Endodermal cell (in vitro differentiated cells): ENCODE measurements at regions not wholly inside any gene's neighbourhood (a gene's known extent, or its start where the extent isn't known, plus 50 kb on each side); places are given as distances from the start of the nearest gene placed in this dataset.

Source experiments
- DNase-seq: peaks from one replicate; pipeline ENCODE4 v3.0.0-alpha.2; 2017
- H3K27ac ChIP-seq: 2 replicates; pipeline ENCODE4 v1.5.1; 2013; ENCODE audit warnings: mild to moderate bottlenecking, low read depth, low read length, moderate library complexity
- H3K27me3 ChIP-seq: 2 replicates; pipeline ENCODE4 v1.6.1; 2013; ENCODE audit warnings: mild to moderate bottlenecking, low read length, moderate library complexity; ENCODE audit not compliant: insufficient read depth, control insufficient read depth, poor library complexity, severe bottlenecking
- H3K36me3 ChIP-seq: 2 replicates; pipeline ENCODE4 v1.7.0; 2013; ENCODE audit warnings: mild to moderate bottlenecking, low read length, moderate library complexity; ENCODE audit not compliant: control insufficient read depth, insufficient read depth
- H3K4me1 ChIP-seq: one replicate; pipeline ENCODE4 v1.7.0; 2013; ENCODE audit warnings: low read length; ENCODE audit not compliant: control insufficient read depth, insufficient read depth
- H3K4me3 ChIP-seq: 2 replicates; pipeline ENCODE4 v1.5.1; 2013; ENCODE audit warnings: mild to moderate bottlenecking, low read length, moderate library complexity
- H3K9ac ChIP-seq: 2 replicates; pipeline ENCODE4 v1.6.1; 2013; ENCODE audit warnings: mild to moderate bottlenecking, low read length, moderate library complexity; ENCODE audit not compliant: poor library complexity, severe bottlenecking; ENCODE audit errors: extremely low read depth
- H3K9me3 ChIP-seq: 2 replicates; pipeline ENCODE4 v1.6.1; 2013; ENCODE audit warnings: mild to moderate bottlenecking, low read length, moderate library complexity; ENCODE audit not compliant: control insufficient read depth
- H3K27ac Mint-ChIP-seq: 2 replicates; pipeline ENCODE4 v1.8.0; 2020; ENCODE audit warnings: mixed read lengths
- H3K27me3 Mint-ChIP-seq: 2 replicates; pipeline ENCODE4 v1.8.0; 2021; ENCODE audit warnings: mild to moderate bottlenecking, mixed read lengths; ENCODE audit not compliant: insufficient read depth
- H3K36me3 Mint-ChIP-seq: 2 replicates; pipeline ENCODE4 v1.8.0; 2020; ENCODE audit warnings: low read depth, mixed read lengths
- H3K4me1 Mint-ChIP-seq: 2 replicates; pipeline ENCODE4 v1.8.0; 2020; ENCODE audit warnings: mixed read lengths
- H3K4me3 Mint-ChIP-seq: 2 replicates; pipeline ENCODE4 v1.8.0; 2020; ENCODE audit warnings: mild to moderate bottlenecking, moderate library complexity, mixed read lengths
- H3K9me3 Mint-ChIP-seq: 2 replicates; pipeline ENCODE4 v1.8.0; 2020; ENCODE audit warnings: mild to moderate bottlenecking, mixed read lengths
- CTCF ChIP-seq: fragments of 200-600 bp; sonication (generic); conservative IDR thresholded peaks from 2 replicates; pipeline ENCODE4 v1.5.0; 2021; ENCODE audit warnings: antibody characterized with exemption, mild to moderate bottlenecking
- WGBS, 2 experiments: methylation state at CpG; one replicate each; pipeline versions ENCODE4 v1.1.5 to v1.1.7; 2013; ENCODE audit warnings: missing lambda C conversion rate in 2 of 2, mixed read lengths in 1 of 2; ENCODE audit not compliant: insufficient coverage in 1 of 2, insufficient read length in 1 of 2; 5-methylcytosine and 5-hydroxymethylcytosine counted together

- H3K4me1 ChIP-seq: peaks cover 5% of the 10 kb centered on the region
- no peak overlapping the region for H3K27ac ChIP-seq
- no peaks in the 10 kb centered on the region for H3K36me3 Mint-ChIP-seq
- H3K27me3 ChIP-seq: no peaks in the 10 kb centered on the region
- H3K9ac ChIP-seq: no peak overlapping the region
- peaks cover 8% of the 10 kb centered on the region for H3K4me1 Mint-ChIP-seq
- H3K36me3 ChIP-seq: no peaks in the 10 kb centered on the region
- peaks cover 12% of the 10 kb centered on the region for H3K27me3 Mint-ChIP-seq
- no peaks in the 10 kb centered on the region for H3K9me3 Mint-ChIP-seq
- H3K4me3 Mint-ChIP-seq: no peak overlapping the region
- no peaks in the 10 kb centered on the region for H3K9me3 ChIP-seq
- H3K27ac Mint-ChIP-seq: no peak overlapping the region
- TF ChIP-seq CTCF: peak; percentile 74
- H3K4me3 ChIP-seq: no peak overlapping the region
- 57 to 63% methylated on average over 2 of the region's 2 CpGs for WGBS, 2 experiments
- DNase-seq: no peak
These were observed 431.6 kb upstream of the NFE2L3 start for GRCh38 chr7:25720427-25720826.

- no peaks in the 10 kb centered on the region for H3K9me3 Mint-ChIP-seq
- Histone ChIP-seq H3K4me1 (peaks cover 18% of the 10 kb centered on the region), H3K27me3 (no peaks in the 10 kb centered on the region), H3K4me3 (no peak overlapping the region), H3K9ac (no peak overlapping the region), H3K36me3 (no peaks in the 10 kb centered on the region), H3K27ac (no peak overlapping the region), H3K9me3 (no peaks in the 10 kb centered on the region)
- 56% methylated on average over 1 of the region's 1 CpG; no CpG with 5 or more reads in 1 of the 2 experiments for WGBS, 2 experiments
- DNase-seq: no peak
- H3K27ac Mint-ChIP-seq: no peak overlapping the region
- no peak overlapping the region for H3K4me3 Mint-ChIP-seq
- no peaks in the 10 kb centered on the region for H3K36me3 Mint-ChIP-seq
- TF ChIP-seq CTCF: no peak
- peaks cover 12% of the 10 kb centered on the region for H3K27me3 Mint-ChIP-seq
- H3K4me1 Mint-ChIP-seq: peaks cover 26% of the 10 kb centered on the region
These were observed 429.1 kb upstream of the NFE2L3 start for GRCh38 chr7:25722856-25723255.

- H3K36me3 Mint-ChIP-seq: no peaks in the 10 kb centered on the region
- Histone ChIP-seq H3K4me1 (peaks cover 18% of the 10 kb centered on the region), H3K9ac (no peak overlapping the region), H3K4me3 (no peak overlapping the region), H3K27ac (peak overlapping the region; percentile 62), H3K36me3 (no peaks in the 10 kb centered on the region), H3K27me3 (no peaks in the 10 kb centered on the region), H3K9me3 (no peaks in the 10 kb centered on the region)
- peaks cover 26% of the 10 kb centered on the region for H3K4me1 Mint-ChIP-seq
- no peaks in the 10 kb centered on the region for H3K9me3 Mint-ChIP-seq
- TF ChIP-seq CTCF: no peak
- H3K27ac Mint-ChIP-seq: no peak overlapping the region
- H3K4me3 Mint-ChIP-seq: no peak overlapping the region
- H3K27me3 Mint-ChIP-seq: peaks cover 5% of the 10 kb centered on the region
- 92 to 94% methylated on average over 2 of the region's 2 CpGs for WGBS, 2 experiments
- no peak for DNase-seq
These were observed 426.5 kb upstream of the NFE2L3 start for GRCh38 chr7:25725451-25725850.
